ENCODE measurements at regions not wholly inside any gene's neighbourhood (a gene's known extent, or its start where the extent isn't known, plus 50 kb on each side); places are given as distances from the start of the nearest gene placed in this dataset.
"Not testable (repeated sequence)": the region's sequence is repeated elsewhere in the genome, so short reads cannot be mapped to it uniquely, and the experiment has no call there.

- no peak for DNase-seq
These were observed 291.6 kb upstream of the CELF2 start for GRCh38 chr10:10726101-10726500.

- DNase-seq = not testable (repeated sequence)
These were observed 290.3 kb upstream of the CELF2 start for GRCh38 chr10:10727411-10727810.

- DNase-seq = no peak
These were observed 289.9 kb upstream of the CELF2 start for GRCh38 chr10:10727812-10728211.

- peak in 1 of 51 donors; percentile 33 for DNase-seq
These were observed 287.1 kb upstream of the CELF2 start for GRCh38 chr10:10730471-10731043.

GRCh38 chr10:10731366-10731765, 286.3 kb upstream of the CELF2 start:
- no peak for DNase-seq

GRCh38 chr10:10734356-10735064, 283.2 kb upstream of the CELF2 start:
- DNase-seq = no peak

GRCh38 chr10:10745291-10745690, 272.4 kb upstream of the CELF2 start:
- no peak for DNase-seq

GRCh38 chr10:10755490-10755889, 262.2 kb upstream of the CELF2 start:
- no peak for DNase-seq

- no peak for DNase-seq
These were observed 259.4 kb upstream of the CELF2 start for GRCh38 chr10:10758306-10758705.

GRCh38 chr10:10759806-10760205, 257.9 kb upstream of the CELF2 start:
- not testable (repeated sequence) for DNase-seq

- DNase-seq = no peak
These were observed 252.7 kb upstream of the CELF2 start for GRCh38 chr10:10765017-10765416.

- no peak for DNase-seq
These were observed 245.3 kb upstream of the CELF2 start for GRCh38 chr10:10772411-10772810.

GRCh38 chr10:10772874-10773508, 244.7 kb upstream of the CELF2 start:
- DNase-seq = no peak

GRCh38 chr10:10774416-10774815, 243.3 kb upstream of the CELF2 start:
- no peak for DNase-seq

GRCh38 chr10:10776363-10776762, 241.3 kb upstream of the CELF2 start:
- DNase-seq = no peak

GRCh38 chr10:10777279-10777678, 240.4 kb upstream of the CELF2 start:
- no peak for DNase-seq

- no peak for DNase-seq
These were observed 239.9 kb upstream of the CELF2 start for GRCh38 chr10:10777723-10778122.

GRCh38 chr10:10778959-10779358, 238.7 kb upstream of the CELF2 start:
- no peak for DNase-seq

- DNase-seq = no peak
These were observed 238.2 kb upstream of the CELF2 start for GRCh38 chr10:10779511-10779910.

GRCh38 chr10:10780746-10781145, 236.9 kb upstream of the CELF2 start:
- no peak for DNase-seq

- no peak for DNase-seq
These were observed 235.1 kb upstream of the CELF2 start for GRCh38 chr10:10782603-10783002.

- no peak for DNase-seq
These were observed 232.0 kb upstream of the CELF2 start for GRCh38 chr10:10785627-10786026.
